Nucleus accumbens (tissue), 56 donors: ENCODE measurements at regions not wholly inside any gene's neighbourhood (a gene's known extent, or its start where the extent isn't known, plus 50 kb on each side); places are given as distances from the start of the nearest gene placed in this dataset.
A peak's percentile ranks its signal among the peaks of the same experiment; 100 is the strongest.

ENCODE experiments used
- DNase-seq, 56 donors: peaks; one replicate each; lab custom pipeline; 2025; lab: John Stamatoyannopoulos, UW

DNA sequence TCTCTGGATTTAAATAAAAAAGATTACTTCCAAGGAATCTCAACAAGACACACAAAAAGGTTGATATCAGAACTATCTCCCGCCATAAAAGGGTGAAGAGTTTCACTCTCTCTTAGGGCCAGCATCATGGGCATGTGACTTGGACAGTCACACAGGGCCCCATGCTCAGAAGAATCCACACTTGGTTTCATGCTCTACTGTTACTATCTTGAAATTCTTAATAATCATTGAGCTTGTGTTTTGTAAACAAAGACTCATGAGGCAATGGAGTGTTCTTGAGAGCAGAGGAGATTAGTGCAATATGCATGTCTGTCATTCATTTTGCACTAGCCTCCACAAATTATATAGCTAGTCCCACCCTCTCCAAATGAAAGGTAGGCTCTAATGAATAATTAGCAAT, 58.4 kb downstream of the HMHB1 start:
- DNase-seq = no peak

DNA sequence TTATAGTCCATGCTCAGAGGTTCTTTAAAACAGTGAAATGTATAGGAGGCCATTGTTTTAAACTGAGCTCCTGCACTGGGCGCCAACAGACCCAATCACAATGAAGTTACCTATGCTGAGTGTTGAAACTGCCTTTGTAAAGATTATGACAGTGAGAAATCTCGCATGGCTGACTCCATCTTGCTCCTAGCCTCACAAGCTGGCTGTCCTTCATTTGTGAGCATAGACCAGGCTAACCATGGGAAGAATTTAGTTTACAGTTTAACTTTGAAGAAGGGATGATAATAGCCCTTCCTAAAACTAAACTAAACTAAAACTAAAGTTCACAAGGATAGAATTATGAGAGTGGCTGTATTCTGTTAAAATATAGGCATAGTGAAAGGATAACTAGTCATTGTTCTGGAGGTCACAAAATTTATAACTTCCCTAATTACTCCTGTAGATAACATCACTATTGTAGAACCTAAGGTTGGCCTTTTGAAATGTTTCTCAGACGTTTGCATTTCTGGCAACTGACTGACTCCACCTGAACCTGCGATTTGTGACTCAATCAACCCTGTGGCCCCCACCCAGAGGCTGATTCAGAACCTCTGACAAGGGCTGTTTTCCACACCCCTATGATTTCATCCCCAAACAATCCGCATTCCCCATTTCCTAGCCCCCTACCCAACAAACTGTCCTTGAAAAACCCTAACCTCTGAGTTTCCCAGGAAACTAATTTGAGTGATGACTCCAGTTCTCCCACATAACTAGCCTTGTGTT, 59.1 kb downstream of the HMHB1 start:
- DNase-seq = no peak

DNA sequence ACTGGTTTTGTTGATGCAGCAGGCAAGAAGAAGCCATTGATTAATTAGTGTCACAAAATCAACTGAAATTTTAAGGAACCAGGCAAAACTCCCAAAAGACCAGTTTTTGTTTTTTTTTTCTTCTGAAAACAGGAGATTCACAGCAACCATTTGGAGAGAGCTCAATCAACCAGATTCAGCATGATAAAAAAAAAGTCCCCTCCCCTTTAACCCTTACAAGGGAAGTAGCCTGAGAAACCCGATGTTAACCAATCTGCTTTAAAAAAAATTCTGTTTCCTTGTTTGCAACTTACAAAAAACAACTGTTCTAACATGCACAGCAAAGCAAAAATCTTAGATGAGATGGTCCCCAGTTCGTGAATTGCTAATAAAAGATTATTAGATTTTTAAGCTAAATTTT, 59.7 kb downstream of the HMHB1 start:
- DNase-seq = no peak

DNA sequence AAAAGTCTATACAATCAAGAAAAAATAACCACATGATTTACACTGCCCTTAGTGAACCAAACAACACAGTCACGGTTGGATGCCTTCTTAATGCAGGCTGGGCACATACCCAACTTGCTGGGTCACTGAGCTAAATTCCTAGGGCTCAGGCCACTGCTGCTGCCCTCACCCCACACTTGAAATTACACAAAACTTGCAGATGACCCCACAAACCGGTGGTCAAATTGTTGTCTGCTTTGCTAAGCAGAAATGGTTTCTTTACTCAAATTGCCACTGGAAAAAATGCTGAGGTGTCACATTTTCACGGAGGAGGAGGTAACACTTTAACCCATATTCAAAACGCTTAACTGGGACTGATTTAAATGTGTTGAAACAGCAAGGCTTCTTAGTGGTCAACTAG, 62.4 kb downstream of the HMHB1 start:
- peak in 3 of 56 donors; percentile 0 to 2 (median 0) for DNase-seq

DNA sequence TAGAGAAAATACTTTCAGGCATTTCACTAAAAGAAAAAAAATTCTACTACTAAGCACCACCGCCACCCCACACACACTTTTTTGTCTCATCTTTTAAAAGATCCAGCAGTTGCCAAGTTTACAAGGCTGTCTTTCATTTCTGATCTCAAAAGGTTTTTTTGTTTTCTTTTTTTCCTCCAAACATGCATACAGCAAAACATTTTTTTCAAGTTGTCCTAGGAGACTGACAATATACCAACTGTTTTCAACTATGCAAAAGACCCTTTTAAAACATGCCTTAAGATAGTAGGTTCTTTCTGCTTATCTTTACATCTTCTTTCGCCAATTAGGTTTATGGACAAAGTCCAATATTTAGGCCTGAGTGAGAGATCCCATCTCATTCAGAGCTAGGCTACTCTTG, 65.2 kb downstream of the HMHB1 start:
- no peak for DNase-seq

DNA sequence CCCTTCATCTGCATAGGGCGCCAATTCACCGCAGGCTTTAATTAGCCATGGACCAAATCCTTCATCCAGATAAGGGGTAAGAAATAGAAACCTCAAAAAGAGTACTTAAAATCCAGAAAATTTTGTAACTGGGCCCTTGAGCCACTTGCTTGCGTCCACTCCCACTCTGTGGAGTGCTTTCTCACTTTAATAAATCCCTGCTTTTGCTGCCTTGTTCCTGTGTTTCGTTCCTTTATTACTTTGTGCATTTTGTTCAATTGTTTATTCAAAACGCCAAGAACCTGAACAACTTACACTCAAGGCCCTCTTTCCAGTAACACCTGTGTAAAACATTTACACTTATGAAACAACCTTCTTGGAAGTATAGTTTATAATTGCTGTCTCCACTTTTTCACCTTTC, 66.5 kb downstream of the HMHB1 start:
- DNase-seq = no peak

DNA sequence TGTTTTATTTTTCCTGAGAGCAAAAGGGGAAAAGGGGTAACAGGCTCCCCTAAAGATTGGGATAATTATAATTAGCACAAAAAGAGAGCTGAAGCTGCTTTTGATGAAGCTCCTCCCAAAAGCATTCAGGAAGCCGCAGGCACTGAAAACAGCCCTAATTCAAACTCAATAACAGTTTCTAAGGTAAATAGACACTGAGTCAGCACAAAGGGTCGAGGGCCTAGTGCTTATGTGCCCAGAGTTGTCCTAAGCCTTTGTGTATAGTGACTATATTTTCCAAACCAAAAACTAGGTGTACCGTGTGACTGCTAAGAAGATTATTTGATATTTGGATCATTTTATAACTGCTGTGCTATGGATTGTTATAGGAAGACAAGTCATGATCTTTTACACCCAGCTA, 67.7 kb downstream of the HMHB1 start:
- no peak for DNase-seq

DNA sequence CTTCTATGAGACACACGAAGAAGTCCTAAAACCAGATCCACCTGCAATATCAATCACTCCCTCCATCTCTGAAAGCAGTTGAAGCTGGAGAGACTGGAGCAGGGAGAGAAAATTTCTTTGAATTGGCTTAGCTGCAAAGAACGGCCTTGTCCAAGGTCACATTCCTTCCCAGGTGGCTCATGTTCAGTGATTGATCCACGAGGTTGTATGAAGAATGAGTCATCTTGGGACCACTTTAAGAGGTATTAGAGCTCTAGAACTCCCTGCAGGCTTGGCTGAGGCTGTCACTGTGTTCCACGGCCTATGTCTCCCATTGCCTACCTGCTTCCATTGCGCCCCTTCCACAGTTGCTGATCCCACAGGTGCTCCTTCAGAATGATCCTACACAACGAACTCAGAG, 68.2 kb downstream of the HMHB1 start:
- no peak for DNase-seq

DNA sequence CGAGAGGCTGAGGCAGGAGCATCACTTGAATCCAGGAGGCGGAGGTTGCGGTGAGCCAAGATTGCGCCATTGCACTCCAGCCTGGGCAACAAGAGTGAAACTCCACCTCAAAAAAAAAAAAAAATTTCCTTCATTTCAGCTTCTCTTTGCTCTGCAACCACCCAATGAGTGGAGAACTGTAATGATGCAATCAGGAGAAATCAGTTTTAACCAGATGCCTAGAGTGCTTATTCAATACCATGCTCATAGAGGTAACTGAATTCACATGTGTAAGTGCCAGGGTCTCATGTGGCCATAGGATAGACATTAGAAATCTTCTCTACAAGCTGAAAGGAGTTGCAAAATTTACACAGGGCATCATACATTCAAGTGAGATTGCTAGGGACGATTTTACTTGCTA, 70.6 kb downstream of the HMHB1 start:
- no peak for DNase-seq

DNA sequence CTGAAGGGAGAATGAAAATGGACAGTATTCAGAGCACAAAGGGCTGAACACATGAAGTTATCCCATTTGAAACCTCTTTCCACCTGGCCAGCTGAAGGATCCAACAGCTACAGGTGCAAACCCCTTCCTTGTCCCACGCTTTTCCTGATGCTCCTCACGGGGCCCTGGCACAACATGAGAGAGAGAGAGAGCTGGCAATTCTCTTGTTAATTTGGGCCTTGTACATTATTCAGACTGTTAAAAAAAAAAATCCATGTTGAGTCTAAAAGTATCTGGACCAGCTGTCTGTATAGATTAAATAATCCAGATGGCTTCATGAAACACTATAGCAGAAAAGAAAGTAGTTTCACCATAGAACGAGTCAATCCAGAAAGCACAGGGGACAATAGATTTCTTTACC, 74.1 kb downstream of the HMHB1 start:
- DNase-seq = no peak

DNA sequence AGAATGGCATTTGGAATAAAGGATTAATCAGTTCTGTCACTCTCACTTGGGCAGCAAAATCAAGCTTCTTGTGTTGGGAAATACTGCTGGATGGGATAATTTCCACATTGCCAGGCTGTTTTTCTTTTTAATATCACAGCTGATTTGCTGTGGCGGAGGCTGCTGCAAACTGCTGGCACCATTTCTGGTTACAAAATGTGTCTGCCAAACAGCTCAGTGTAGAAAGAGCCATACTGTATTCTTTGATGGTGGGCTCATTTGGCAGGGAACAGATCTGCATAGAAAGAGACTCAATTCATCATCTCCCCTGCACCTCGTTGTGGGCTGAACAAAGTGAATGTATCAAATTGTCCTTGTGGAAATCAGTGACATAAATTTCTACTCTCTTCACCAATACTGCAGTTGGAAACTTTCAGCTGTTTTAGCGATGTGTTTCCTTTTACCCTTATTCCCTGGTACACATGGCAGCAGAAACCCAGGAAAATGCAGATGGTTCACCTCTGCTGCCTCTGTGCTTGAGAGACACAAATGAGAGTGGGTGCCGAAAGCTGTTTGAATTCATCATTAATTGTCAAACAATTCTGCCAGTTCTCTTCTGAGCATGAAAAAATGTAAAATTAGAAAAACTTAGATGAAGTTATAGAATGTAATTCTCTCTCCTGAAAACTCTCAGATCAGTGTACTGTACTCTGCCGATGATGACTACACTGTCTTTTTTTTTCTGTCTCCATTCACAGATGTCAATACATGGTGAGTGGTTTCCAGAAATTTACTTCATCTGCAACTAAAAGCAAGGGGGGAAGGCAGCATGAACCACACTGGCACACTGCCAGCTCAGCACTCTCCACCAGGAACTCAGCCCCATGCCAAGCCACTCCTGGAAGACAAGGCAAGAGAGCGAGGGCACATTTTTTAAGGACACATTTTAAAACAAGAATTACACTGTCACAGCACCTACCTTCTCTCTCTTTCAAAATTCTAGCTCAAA, 75.0 kb downstream of the HMHB1 start:
- peak in 39 of 56 donors; percentile 1 to 64 (median 22) for DNase-seq

DNA sequence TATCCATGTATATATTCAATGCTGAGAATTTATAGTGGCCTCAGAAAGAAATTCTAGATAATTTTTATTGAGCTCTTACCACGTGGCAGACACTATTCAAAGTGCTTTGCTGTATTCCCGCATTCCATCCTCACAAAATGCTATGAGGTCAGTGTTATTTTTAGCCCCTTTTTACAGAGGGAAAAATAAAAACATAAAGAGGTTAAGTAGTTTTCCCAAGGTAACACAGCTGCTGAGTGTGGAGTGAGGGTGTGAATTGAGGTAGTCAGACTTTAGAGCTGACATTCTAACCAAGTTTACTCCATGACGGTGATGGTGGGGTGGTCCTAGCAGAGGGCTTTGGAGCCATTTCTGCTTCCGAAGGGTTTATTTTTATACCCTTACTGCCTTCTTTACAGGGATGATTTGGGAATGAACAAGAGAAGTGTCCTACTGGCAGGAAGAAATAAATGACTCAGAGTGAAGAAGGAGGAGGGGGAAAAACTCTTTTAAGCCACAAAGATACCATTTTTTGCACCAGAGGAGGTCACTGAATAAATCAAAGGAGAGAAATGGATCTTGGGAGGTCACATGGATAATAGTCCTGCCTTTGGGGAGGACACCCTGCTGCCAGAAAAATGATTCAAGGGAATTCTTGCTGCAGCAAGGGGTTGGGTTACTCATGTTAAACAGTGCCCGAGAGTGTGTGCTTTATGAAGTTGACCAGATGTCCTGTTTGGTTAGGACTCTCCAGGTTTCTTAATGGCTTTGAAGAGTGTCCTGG, 76.1 kb downstream of the HMHB1 start:
- DNase-seq = no peak

DNA sequence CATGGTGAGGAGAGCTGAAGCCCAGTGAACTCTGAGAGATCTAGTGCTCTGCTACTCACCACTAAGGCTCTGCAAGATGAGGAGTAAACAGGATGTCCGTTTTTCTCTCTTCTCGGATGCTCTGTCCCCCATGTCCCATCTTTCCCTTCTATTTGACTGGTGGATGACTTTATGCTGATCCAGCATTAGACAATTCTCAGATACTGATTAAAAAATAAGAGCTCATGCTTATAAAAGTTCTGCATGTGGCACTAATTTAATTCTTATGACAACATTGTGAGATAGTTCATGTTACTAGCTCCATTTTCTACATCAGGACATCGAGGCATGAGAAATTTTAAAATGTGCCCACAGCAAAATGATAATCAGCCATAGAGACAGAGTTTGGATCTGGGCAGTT, 77.0 kb downstream of the HMHB1 start:
- DNase-seq = no peak

DNA sequence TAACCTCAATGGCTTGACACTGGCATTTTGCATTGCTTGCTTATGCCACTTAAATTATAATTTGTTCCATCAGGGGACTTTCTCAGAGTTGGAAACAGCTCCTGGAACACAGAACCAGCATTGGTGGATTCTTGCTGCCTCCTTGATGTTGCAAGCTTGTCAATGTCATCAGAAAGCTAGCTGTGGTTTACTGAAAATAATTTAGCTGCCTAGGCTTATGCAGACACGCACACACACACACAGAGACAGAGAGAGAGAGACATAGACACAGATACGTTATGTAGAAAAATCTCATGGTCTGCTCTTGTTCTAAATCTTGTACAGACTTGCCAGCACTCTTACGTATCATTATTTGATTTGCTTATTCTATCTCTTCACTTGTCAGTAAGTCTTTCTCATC, 78.0 kb downstream of the HMHB1 start:
- DNase-seq = no peak

DNA sequence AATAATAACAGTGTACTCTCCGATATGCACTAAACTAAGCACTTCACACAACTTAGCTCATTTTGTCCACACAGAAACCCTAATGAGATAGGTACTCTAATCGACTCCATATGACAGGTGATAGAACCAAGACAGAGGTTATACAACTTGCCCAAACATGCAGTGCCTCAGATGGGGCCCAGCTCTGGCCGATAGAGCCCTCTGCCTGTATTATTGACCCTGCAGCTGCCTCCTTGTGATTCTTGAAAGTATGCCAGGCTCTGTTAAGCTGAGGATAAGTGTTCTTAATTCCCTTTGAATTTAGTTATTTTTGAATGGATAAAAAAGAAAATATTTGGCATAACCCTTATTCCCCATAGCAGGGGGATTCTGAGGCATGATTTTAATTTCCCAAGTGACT, 78.5 kb downstream of the HMHB1 start:
- no peak for DNase-seq

DNA sequence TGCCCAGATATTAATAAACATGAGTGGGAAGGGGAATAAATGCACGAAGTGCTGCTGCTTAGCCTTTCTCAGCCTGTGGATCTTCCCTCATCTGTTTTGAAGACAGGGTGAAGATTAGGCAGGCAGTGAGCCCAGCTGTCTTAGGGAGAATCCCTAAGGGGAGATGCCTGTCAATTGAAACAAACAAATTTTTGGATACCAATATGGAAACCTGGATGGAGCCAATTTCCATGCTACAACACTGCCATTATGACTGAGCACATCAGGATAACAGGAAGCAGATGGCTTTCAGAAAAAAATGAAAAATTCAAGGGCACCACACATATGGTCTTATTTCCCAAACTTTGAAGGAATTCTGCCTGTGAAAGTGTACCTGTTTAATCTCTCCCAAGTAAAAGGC, 80.3 kb downstream of the HMHB1 start:
- no peak for DNase-seq

DNA sequence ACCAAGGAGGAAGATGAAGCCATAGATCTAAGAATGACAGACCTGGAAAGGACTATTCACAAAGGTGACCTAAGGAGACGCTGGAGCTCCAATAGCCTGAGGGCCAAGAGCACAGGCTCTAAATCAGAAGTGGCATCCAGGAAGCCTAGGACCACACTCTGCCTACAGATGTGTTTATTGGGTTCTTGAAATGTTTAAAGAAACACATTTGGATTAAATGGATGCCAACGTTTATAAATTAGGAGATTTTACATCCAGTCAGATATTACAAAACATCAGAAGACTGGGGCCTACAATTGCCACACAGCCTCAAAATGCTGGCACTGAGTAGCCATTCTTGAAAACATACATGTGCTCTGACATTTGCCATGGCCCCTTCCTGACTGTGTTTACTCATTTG, 80.9 kb downstream of the HMHB1 start:
- no peak for DNase-seq

DNA sequence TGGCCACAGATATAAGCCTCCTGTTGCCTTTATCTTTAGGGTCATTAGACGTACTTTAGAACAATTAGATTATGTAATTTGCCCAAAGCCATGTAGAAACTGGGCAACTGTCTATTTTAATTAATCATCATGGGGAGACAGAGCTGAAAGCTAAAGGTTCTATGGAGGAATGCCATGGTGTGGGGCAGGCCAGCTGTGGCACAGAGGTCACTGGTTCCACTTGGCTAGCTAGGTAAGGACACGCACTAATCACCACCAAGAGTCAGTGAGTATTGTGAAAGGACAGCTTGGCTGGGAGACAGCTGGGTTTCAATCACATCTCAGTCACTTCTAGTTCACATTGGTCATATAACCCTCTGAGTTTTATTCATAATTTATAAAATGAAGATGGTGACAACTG, 81.7 kb downstream of the HMHB1 start:
- no peak for DNase-seq

DNA sequence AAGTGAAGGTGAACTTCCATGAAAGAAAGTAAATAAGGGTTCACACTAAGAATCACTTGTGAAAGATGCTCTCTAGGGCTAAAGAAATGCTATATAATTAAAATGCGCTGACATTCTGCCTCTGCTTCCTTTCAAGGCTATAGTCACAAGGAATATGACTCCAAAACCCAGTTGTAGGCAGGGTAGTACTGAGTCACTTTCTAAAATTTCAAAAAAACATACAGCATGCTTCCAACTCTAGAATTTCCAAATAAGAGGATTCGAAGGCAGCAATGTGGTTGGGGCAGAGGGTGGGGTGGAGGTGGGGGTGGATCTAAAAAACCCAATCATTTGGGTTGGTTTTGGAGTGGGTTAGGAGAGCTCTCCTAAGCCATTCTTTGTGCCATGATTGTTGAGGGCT, 84.6 kb downstream of the HMHB1 start:
- DNase-seq = no peak

DNA sequence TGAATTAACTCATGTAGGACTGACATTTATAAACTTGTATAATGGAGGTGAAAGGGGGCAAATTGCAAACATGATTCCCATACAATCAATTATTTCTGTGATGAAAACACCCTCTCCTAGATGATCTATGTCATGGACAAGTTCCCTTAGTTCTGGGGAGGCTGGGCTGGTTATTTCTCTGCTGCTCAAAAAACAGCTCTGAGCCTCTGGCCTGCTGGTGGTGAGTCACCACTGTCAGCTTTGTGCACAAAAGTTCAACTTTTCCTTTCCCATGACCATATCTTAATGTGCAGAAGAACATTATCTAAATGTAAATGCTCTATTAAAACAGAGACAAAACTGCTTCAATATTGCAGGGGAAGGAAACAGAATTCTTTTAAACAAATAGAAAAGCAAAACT, 85.0 kb downstream of the HMHB1 start:
- no peak for DNase-seq

DNA sequence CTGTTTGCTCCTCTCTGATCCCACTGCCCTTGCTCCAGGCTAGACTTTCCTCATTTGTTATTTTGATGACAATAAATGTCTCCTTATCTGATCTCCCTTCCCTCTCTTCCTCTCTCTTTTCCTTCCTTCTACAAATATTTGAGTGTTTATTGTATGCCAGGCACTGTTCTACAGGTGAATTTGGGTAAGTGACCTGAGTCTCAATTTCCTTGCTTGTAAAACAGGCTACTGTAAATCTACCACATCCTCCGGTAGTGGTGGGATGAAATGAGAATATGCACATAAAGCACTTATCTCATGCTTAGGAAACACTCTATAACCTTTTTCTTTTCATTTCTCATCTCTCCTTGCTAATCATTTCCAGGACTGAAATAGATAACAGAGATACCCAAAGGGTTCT, 86.4 kb downstream of the HMHB1 start:
- no peak for DNase-seq
